Superior temporal gyrus (tissue), 1 donor: ENCODE measurements at regions not wholly inside any gene's neighbourhood (a gene's known extent, or its start where the extent isn't known, plus 50 kb on each side); places are given as distances from the start of the nearest gene placed in this dataset.

Source experiments
- DNase-seq: peaks from one replicate; pipeline ENCODE4 v3.0.0-alpha.2; 2016; ENCODE audit errors: extremely low spot score

- DNase-seq: no peak
Observed at GRCh38 chr5:167578977-167579692, 712.3 kb upstream of the WWC1 start.

DNA sequence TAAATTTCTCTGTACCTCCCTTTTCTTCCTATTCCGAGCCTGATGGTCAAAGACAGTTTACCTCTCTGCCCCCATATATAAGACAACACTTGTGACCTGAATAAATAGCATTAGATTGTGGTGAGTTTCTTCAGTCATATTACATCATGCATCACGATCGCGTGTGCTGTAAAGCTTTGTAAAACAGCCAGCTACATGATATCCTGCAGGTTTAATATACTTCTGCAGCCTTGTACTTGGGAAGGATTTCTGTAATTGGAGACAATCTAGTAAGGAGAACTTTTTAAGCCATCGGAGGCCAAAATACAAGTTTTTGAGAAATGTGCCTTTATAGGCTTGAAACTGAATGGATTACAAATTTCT, 711.8 kb upstream of the WWC1 start:
- no peak for DNase-seq

DNA sequence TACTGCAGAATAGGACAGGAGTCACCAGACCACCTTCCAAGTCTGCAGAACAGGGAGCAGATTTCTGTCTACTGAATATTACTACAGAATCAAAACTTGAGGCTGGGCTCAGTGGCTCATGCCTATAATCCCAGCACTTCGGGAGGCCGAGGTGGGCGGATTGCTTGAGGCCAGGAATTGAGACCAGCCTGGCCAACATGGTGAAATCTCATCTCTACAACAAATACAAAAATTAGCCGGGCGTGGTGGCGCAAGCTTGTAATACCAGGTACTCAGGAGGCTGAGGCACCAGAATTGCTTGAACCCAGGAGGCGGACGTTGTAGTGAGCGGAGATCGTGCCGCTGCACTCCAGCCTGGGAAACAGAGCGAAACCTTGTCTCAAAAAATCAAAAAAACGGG, 710.8 kb upstream of the WWC1 start:
- no peak for DNase-seq

DNA sequence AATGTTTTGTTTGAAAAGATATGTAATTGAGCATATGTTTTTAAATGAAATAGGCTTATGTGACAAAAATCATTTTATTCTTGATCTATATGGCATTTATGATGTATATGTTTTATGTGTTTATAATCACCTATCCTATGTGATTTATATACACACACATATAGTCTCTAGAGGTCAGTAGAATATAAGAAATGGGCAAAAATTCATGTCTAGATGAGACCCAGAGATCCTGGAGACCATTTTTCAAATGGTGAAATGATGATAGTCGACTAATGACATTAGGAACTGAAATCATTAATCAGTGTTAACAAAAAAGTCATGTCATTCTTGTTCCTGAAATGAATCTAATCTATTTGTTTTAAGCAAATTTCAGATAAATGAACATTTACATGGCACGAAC, 709.2 kb upstream of the WWC1 start:
- no peak for DNase-seq

GRCh38 chr5:167582886-167583285, 708.6 kb upstream of the WWC1 start:
- DNase-seq: no peak

DNA sequence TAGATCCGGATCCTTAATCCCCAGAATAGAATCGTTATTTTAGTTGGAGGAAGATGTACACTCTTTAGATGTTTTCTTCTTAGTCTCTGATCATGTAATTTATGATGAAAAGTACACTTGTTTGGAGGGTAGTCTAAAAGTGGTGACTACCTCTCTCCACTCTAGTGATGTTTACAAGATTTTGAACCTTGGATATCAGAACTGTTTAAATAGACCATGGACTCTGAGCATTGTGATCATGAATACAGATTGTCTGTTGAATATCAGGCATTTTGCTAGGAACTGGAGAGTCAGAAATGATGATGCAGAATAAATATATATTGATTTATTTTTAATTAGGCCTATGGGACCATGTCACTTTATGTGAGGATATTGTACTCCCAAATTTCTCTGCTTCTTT, 706.3 kb upstream of the WWC1 start:
- no peak for DNase-seq

GRCh38 chr5:167587772-167588437, 703.5 kb upstream of the WWC1 start:
- DNase-seq: no peak

- DNase-seq: no peak
Observed at GRCh38 chr5:167592114-167592513, 699.3 kb upstream of the WWC1 start.

- DNase-seq: no peak
Observed at GRCh38 chr5:167593329-167594060, 698.0 kb upstream of the WWC1 start.

GRCh38 chr5:167594061-167594435, 697.4 kb upstream of the WWC1 start:
- DNase-seq: no peak

GRCh38 chr5:167594750-167595149, 696.7 kb upstream of the WWC1 start:
- no peak for DNase-seq

DNA sequence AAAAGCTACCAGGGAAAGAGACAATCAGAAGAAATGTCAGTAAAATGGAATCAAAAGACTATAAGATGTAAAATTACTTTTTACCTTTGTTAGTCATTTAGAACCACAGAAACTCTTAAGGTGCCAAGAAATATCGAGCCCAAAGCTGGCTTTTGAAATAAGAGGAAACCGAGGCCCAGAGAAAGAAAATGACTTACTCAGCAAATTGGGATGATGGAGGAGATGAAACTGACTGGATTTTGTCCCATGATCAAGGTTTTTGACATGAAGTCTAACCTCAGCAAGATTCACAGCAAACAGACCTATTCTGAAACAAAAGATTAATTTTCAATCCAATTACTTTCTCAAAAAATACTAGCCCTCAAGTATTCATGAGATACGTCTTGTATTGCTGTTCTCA, 696.2 kb upstream of the WWC1 start:
- no peak for DNase-seq

- no peak for DNase-seq
Observed at GRCh38 chr5:167598166-167598565, 693.3 kb upstream of the WWC1 start.

- no peak for DNase-seq
Observed at GRCh38 chr5:167602067-167602466, 689.4 kb upstream of the WWC1 start.

- no peak for DNase-seq
Observed at GRCh38 chr5:167603135-167603534, 688.3 kb upstream of the WWC1 start.

- no peak for DNase-seq
Observed at GRCh38 chr5:167608390-167609272, 682.8 kb upstream of the WWC1 start.

- DNase-seq: no peak
Observed at GRCh38 chr5:167614294-167615021, 677.0 kb upstream of the WWC1 start.

- no peak for DNase-seq
Observed at GRCh38 chr5:167616043-167616890, 675.2 kb upstream of the WWC1 start.

GRCh38 chr5:167623354-167623753, 668.1 kb upstream of the WWC1 start:
- DNase-seq: no peak

DNA sequence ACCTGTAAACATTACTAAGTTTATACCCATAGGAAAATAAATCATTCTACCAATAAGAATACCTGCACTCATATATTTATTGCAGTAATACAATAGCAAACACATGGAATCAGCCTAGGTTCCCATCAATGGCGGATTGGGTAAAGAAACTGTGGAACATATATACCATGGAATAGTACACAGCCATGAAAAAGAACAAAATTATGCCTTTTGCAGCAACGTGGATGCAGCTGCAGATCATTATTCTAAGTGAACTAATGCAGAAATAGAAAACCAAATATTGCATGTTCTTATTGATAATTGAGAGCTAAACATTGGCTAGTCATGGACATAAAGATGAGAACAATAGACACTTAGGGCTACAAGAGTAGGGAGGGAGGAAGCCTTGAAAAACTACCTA, 667.4 kb upstream of the WWC1 start:
- no peak for DNase-seq
